Peyer's patch (tissue), 4 donors: ENCODE measurements at regions not wholly inside any gene's neighbourhood (a gene's known extent, or its start where the extent isn't known, plus 50 kb on each side); places are given as distances from the start of the nearest gene placed in this dataset.

Experiments used
- DNase-seq, 3 donors: peaks; one replicate each; pipeline ENCODE4 v3.0.0-alpha.2; 2017 to 2019
- H3K27ac ChIP-seq, 4 donors: fragments of 200-600 bp; sonication (generic); one replicate each; pipeline ENCODE4 v1.5.1; 2016 to 2019
- H3K27me3 ChIP-seq, 2 donors: fragments of 200-600 bp; sonication (generic); one replicate each; pipeline ENCODE4 v1.5.1; 2019
- H3K36me3 ChIP-seq, 3 donors: fragments of 200-600 bp; sonication (generic); one replicate each; pipeline ENCODE4 v1.5.1; 2016 to 2019
- H3K4me1 ChIP-seq, 4 donors: fragments of 200-600 bp; sonication (generic); one replicate each; pipeline ENCODE4 v1.5.1; 2016 to 2019
- H3K4me3 ChIP-seq, 4 donors: fragments of 200-600 bp; sonication (generic); 1 replicate in 3 of 4; 2 replicates in 1 of 4; pipeline ENCODE4 v1.5.1; 2016 to 2019; ENCODE audit warnings: mild to moderate bottlenecking in 1 of 4
- H3K9me3 ChIP-seq, 4 donors: fragments of 200-600 bp; sonication (generic); one replicate each; pipeline ENCODE4 v1.5.1; 2016 to 2019; ENCODE audit warnings: mild to moderate bottlenecking in 1 of 4
- CTCF ChIP-seq, 6 experiments: fragments of 450-650 bp in 4 of 6; fragments of 200-600 bp in 2 of 6; sonication (generic) in 1 of 6; IDR thresholded peaks; one replicate each; pipeline ENCODE4 v1.5.1; 2017 to 2019; ENCODE audit warnings: antibody characterized with exemption in 6 of 6, mild to moderate bottlenecking in 3 of 6, moderate library complexity in 1 of 6
- POLR2A ChIP-seq, 2 donors: fragments of 450-650 bp; IDR thresholded peaks; one replicate each; pipeline ENCODE4 v1.5.1; 2017; ENCODE audit warnings: antibody characterized with exemption in 2 of 2, mild to moderate bottlenecking in 2 of 2, moderate library complexity in 2 of 2

GRCh38 chr1:90505806-90506205 lies 211.3 kb downstream of the BARHL2 start:
- no peaks in the 10 kb centered on the region for H3K4me1 ChIP-seq
- no peak overlapping the region for H3K4me3 ChIP-seq
- H3K27me3 ChIP-seq = no peaks in the 10 kb centered on the region
- no peak overlapping the region for H3K27ac ChIP-seq
- TF ChIP-seq CTCF (IDR thresholded peaks at IDR 0.05) (no peak), POLR2A (IDR thresholded peaks at IDR 0.05) (no peak)
- no peaks in the 10 kb centered on the region for H3K36me3 ChIP-seq
- H3K9me3 ChIP-seq = no peaks in the 10 kb centered on the region
- DNase-seq = no peak

GRCh38 chr1:90504509-90504908 lies 212.6 kb downstream of the BARHL2 start:
- no peaks in the 10 kb centered on the region for H3K36me3 ChIP-seq
- H3K4me1 ChIP-seq = no peaks in the 10 kb centered on the region
- TF ChIP-seq CTCF (IDR thresholded peaks at IDR 0.05) (no peak), POLR2A (IDR thresholded peaks at IDR 0.05) (no peak)
- no peaks in the 10 kb centered on the region for H3K27me3 ChIP-seq
- no peak overlapping the region for H3K4me3 ChIP-seq
- no peak for DNase-seq
- H3K27ac ChIP-seq = no peak overlapping the region
- H3K9me3 ChIP-seq = no peaks in the 10 kb centered on the region

- Histone ChIP-seq H3K4me1 (no peaks in the 10 kb centered on the region), H3K4me3 (no peak overlapping the region)
- TF ChIP-seq CTCF (IDR thresholded peaks at IDR 0.05) (no peak), POLR2A (IDR thresholded peaks at IDR 0.05) (no peak)
These were observed 214.4 kb downstream of the BARHL2 start for GRCh38 chr1:90502696-90503095.

GRCh38 chr1:90502194-90502593 lies 214.9 kb downstream of the BARHL2 start:
- Histone ChIP-seq H3K4me3 (no peak overlapping the region), H3K4me1 (no peaks in the 10 kb centered on the region), H3K27ac (no peak overlapping the region), H3K27me3 (no peaks in the 10 kb centered on the region), H3K36me3 (no peaks in the 10 kb centered on the region), H3K9me3 (no peaks in the 10 kb centered on the region)
- TF ChIP-seq CTCF (IDR thresholded peaks at IDR 0.05) (no peak), POLR2A (IDR thresholded peaks at IDR 0.05) (no peak)
- no peak for DNase-seq

More at GRCh38 chr1:90502696-90503095, 214.4 kb downstream of the BARHL2 start:
- no peaks in the 10 kb centered on the region for H3K9me3 ChIP-seq
- H3K27me3 ChIP-seq = no peaks in the 10 kb centered on the region
- DNase-seq = no peak
- H3K36me3 ChIP-seq = no peaks in the 10 kb centered on the region
- no peak overlapping the region for H3K27ac ChIP-seq

GRCh38 chr1:90501281-90501680 lies 215.8 kb downstream of the BARHL2 start:
- no peaks in the 10 kb centered on the region for H3K36me3 ChIP-seq
- no peak overlapping the region for H3K27ac ChIP-seq
- H3K9me3 ChIP-seq = no peaks in the 10 kb centered on the region
- TF ChIP-seq CTCF (IDR thresholded peaks at IDR 0.05) (no peak), POLR2A (IDR thresholded peaks at IDR 0.05) (no peak)
- H3K4me1 ChIP-seq = no peaks in the 10 kb centered on the region
- H3K27me3 ChIP-seq = no peaks in the 10 kb centered on the region
- no peak overlapping the region for H3K4me3 ChIP-seq
- no peak for DNase-seq

GRCh38 chr1:90494748-90495282 lies 222.3 kb downstream of the BARHL2 start:
- Histone ChIP-seq H3K27ac (no peak overlapping the region), H3K36me3 (no peaks in the 10 kb centered on the region)

More at GRCh38 chr1:90494748-90495282, 222.3 kb downstream of the BARHL2 start:
- Histone ChIP-seq H3K4me3 (no peak overlapping the region), H3K9me3 (no peaks in the 10 kb centered on the region), H3K4me1 (no peaks in the 10 kb centered on the region), H3K27me3 (no peaks in the 10 kb centered on the region)
- no peak for DNase-seq
- TF ChIP-seq CTCF (IDR thresholded peaks at IDR 0.05) = no peak
- no peak for TF ChIP-seq POLR2A (IDR thresholded peaks at IDR 0.05)
